Stimulated activated CD4-positive, alpha-beta T cell treated with anti-CD3 and anti-CD28 coated beads, TNF-alpha, amount 100 ng/mL, for 1 hour (primary cell): ENCODE measurements at regions not wholly inside any gene's neighbourhood (a gene's known extent, or its start where the extent isn't known, plus 50 kb on each side); places are given as distances from the start of the nearest gene placed in this dataset.

Experiments
- DNase-seq, 3 donors: peaks; one replicate each; pipeline ENCODE4 v3.0.0-alpha.2; 2020; ENCODE audit warnings: low read depth in 3 of 3, low spot score in 1 of 3

GRCh38 chr2:19785867-19786266 is 115.9 kb downstream of the TTC32 start:
- DNase-seq = no peak

GRCh38 chr2:19785447-19785846 is 116.3 kb downstream of the TTC32 start:
- no peak for DNase-seq

GRCh38 chr2:19784456-19784855 is 117.3 kb downstream of the TTC32 start:
- DNase-seq = no peak

GRCh38 chr2:19783935-19784334 is 117.8 kb downstream of the TTC32 start:
- DNase-seq = no peak

- DNase-seq = no peak
Observed at GRCh38 chr2:19776941-19777514, 124.8 kb downstream of the TTC32 start.

GRCh38 chr2:19775838-19776237 is 125.9 kb downstream of the TTC32 start:
- DNase-seq = no peak

GRCh38 chr2:19775315-19775714 is 126.5 kb downstream of the TTC32 start:
- no peak for DNase-seq

- DNase-seq = no peak
Observed at GRCh38 chr2:19774805-19775176, 127.0 kb downstream of the TTC32 start.

GRCh38 chr2:19772981-19773380 is 128.8 kb downstream of the TTC32 start:
- DNase-seq = no peak

GRCh38 chr2:19769513-19769912 is 132.3 kb downstream of the TTC32 start:
- DNase-seq = no peak

GRCh38 chr2:19767899-19768298 is 133.9 kb downstream of the TTC32 start:
- no peak for DNase-seq

GRCh38 chr2:19764998-19765397 is 136.8 kb downstream of the TTC32 start:
- no peak for DNase-seq

- DNase-seq = no peak
Observed at GRCh38 chr2:19763731-19764130, 138.1 kb downstream of the TTC32 start.

- DNase-seq = no peak
Observed at GRCh38 chr2:19762959-19763605, 138.7 kb downstream of the TTC32 start.

GRCh38 chr2:19762142-19762541 is 139.6 kb downstream of the TTC32 start:
- no peak for DNase-seq

- no peak for DNase-seq
Observed at GRCh38 chr2:19759880-19760279, 141.9 kb downstream of the TTC32 start.

GRCh38 chr2:19758658-19759057 is 143.1 kb downstream of the TTC32 start:
- no peak for DNase-seq

- no peak for DNase-seq
Observed at GRCh38 chr2:19757586-19757985, 144.2 kb downstream of the TTC32 start.

- DNase-seq = no peak
Observed at GRCh38 chr2:19754907-19755306, 146.9 kb downstream of the TTC32 start.

- no peak for DNase-seq
Observed at GRCh38 chr2:19753818-19754217, 148.0 kb downstream of the TTC32 start.

- no peak for DNase-seq
Observed at GRCh38 chr2:19753314-19753713, 148.5 kb downstream of the TTC32 start.

GRCh38 chr2:19752500-19752899 is 149.3 kb downstream of the TTC32 start:
- DNase-seq = no peak

- DNase-seq = no peak
Observed at GRCh38 chr2:19751631-19752030, 150.2 kb downstream of the TTC32 start.
